SK-N-SH (cell line): ENCODE measurements at regions not wholly inside any gene's neighbourhood (a gene's known extent, or its start where the extent isn't known, plus 50 kb on each side); places are given as distances from the start of the nearest gene placed in this dataset.
A peak's percentile ranks its signal among the peaks of the same experiment; 100 is the strongest.

ENCODE experiments used
- EP300 ChIP-seq, 2 experiments: IDR thresholded peaks; 2 replicates each; pipeline versions ENCODE4 v1.4.0 to v1.6.1; 2012; ENCODE audit warnings: borderline replicate concordance in 1 of 2, low read depth in 1 of 2, low read length in 1 of 2
- GABPA ChIP-seq: IDR thresholded peaks from 2 replicates; pipeline ENCODE4 v1.4.0; 2012; ENCODE audit warnings: low read depth, mild to moderate bottlenecking
- GATA2 ChIP-seq: sonication (generic); formaldehyde crosslinking; IDR thresholded peaks from 2 replicates; pipeline ENCODE4 v1.5.0; 2020; ENCODE audit warnings: mild to moderate bottlenecking, missing genetic modification reagents
- POLR2AphosphoS5 ChIP-seq: IDR thresholded peaks from 2 replicates; pipeline ENCODE4 v1.6.1; 2012; ENCODE audit warnings: low read depth, low read length
- RAD21 ChIP-seq: IDR thresholded peaks from 2 replicates; pipeline ENCODE4 v1.6.1; 2012; ENCODE audit warnings: mild to moderate bottlenecking, low read length
- SMC3 ChIP-seq: IDR thresholded peaks from 2 replicates; pipeline ENCODE4 v1.6.1; 2012; ENCODE audit warnings: low read depth, low read length, improper control_type of control experiment
- TEAD4 ChIP-seq: IDR thresholded peaks from 2 replicates; pipeline ENCODE4 v1.4.0; 2012; ENCODE audit warnings: mild to moderate bottlenecking, borderline replicate concordance; ENCODE audit not compliant: insufficient read depth
- YY1 ChIP-seq: IDR thresholded peaks from 2 replicates; pipeline ENCODE4 v1.4.0; 2012; ENCODE audit warnings: low read depth, mild to moderate bottlenecking
- TF ChIP-seq, protein P1 (sequence below): fragments of 200-600 bp; sonication (generic); IDR thresholded peaks from 2 replicates; pipeline ENCODE4 v1.6.1; 2017; ENCODE audit warnings: antibody characterized with exemption, mild to moderate bottlenecking, moderate library complexity
- TF ChIP-seq, protein P2 (sequence below): IDR thresholded peaks from 2 replicates; pipeline ENCODE4 v1.6.1; 2012; ENCODE audit warnings: mild to moderate bottlenecking, low read depth, low read length, moderate library complexity
- TF ChIP-seq, protein P3 (sequence below): fragments of 150-350 bp; IDR thresholded peaks from 2 replicates; pipeline ENCODE4 v1.6.1; 2017; ENCODE audit warnings: antibody characterized with exemption, low read length, low read depth, borderline replicate concordance
- TF ChIP-seq, protein P4 (sequence below): IDR thresholded peaks from 2 replicates; pipeline ENCODE4 v1.4.0; 2012; ENCODE audit warnings: low read depth
- TF ChIP-seq, protein P5 (sequence below): IDR thresholded peaks from 2 replicates; pipeline ENCODE4 v1.4.0; 2012; ENCODE audit warnings: low read depth, borderline replicate concordance

DNA sequence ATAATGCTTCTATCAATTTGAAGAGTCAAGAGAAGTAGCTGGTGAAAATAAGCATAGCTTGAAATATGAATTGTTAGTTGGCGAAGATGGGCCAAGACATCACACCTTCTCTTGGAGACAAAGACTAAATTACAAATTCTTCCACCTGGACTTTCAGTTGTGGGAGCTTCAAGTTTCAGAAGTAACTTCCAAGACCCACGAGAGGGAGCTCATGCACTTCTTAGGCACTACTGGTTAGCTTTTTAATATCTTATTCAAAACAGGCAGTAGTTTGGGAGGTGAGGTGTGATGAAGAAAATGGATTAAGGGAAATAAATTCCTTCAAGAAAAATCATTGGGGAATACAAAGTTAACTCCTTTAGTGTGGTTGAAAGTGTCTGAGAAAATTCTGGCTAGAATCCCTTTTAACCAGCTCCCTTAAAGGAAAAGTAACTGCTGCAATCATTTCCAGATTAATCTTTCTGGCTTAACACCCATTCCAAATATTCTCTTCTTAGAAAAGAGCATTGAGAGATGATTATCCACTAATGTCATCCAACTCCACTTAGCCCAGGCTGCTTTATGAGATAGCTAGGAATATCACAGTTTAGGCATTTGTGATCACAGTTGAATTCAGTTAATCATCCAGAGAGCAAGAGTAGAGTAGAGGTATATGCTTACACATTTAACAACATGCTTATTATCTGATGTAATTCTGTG lies 139.5 kb upstream of the DMRTA1 start:
- no peak for TF ChIP-seq GABPA
- TF ChIP-seq, protein P1, sequence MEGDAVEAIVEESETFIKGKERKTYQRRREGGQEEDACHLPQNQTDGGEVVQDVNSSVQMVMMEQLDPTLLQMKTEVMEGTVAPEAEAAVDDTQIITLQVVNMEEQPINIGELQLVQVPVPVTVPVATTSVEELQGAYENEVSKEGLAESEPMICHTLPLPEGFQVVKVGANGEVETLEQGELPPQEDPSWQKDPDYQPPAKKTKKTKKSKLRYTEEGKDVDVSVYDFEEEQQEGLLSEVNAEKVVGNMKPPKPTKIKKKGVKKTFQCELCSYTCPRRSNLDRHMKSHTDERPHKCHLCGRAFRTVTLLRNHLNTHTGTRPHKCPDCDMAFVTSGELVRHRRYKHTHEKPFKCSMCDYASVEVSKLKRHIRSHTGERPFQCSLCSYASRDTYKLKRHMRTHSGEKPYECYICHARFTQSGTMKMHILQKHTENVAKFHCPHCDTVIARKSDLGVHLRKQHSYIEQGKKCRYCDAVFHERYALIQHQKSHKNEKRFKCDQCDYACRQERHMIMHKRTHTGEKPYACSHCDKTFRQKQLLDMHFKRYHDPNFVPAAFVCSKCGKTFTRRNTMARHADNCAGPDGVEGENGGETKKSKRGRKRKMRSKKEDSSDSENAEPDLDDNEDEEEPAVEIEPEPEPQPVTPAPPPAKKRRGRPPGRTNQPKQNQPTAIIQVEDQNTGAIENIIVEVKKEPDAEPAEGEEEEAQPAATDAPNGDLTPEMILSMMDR, result peak; percentile 64
- TF ChIP-seq YY1, result no peak
- TF ChIP-seq POLR2AphosphoS5, result no peak
- TF ChIP-seq, protein P2, sequence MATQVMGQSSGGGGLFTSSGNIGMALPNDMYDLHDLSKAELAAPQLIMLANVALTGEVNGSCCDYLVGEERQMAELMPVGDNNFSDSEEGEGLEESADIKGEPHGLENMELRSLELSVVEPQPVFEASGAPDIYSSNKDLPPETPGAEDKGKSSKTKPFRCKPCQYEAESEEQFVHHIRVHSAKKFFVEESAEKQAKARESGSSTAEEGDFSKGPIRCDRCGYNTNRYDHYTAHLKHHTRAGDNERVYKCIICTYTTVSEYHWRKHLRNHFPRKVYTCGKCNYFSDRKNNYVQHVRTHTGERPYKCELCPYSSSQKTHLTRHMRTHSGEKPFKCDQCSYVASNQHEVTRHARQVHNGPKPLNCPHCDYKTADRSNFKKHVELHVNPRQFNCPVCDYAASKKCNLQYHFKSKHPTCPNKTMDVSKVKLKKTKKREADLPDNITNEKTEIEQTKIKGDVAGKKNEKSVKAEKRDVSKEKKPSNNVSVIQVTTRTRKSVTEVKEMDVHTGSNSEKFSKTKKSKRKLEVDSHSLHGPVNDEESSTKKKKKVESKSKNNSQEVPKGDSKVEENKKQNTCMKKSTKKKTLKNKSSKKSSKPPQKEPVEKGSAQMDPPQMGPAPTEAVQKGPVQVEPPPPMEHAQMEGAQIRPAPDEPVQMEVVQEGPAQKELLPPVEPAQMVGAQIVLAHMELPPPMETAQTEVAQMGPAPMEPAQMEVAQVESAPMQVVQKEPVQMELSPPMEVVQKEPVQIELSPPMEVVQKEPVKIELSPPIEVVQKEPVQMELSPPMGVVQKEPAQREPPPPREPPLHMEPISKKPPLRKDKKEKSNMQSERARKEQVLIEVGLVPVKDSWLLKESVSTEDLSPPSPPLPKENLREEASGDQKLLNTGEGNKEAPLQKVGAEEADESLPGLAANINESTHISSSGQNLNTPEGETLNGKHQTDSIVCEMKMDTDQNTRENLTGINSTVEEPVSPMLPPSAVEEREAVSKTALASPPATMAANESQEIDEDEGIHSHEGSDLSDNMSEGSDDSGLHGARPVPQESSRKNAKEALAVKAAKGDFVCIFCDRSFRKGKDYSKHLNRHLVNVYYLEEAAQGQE, result no peak
- TF ChIP-seq GATA2, result no peak
- no peak for TF ChIP-seq EP300 (IDR thresholded peaks at IDR 0.05; ENCODE audit: borderline replicate concordance in 1 of 2, low read depth in 1 of 2, low read length in 1 of 2)
- TF ChIP-seq TEAD4, result no peak
- TF ChIP-seq, protein P3, sequence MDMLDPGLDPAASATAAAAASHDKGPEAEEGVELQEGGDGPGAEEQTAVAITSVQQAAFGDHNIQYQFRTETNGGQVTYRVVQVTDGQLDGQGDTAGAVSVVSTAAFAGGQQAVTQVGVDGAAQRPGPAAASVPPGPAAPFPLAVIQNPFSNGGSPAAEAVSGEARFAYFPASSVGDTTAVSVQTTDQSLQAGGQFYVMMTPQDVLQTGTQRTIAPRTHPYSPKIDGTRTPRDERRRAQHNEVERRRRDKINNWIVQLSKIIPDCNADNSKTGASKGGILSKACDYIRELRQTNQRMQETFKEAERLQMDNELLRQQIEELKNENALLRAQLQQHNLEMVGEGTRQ, result no peak
- peak; percentile 62 for TF ChIP-seq RAD21
- TF ChIP-seq, protein P4, sequence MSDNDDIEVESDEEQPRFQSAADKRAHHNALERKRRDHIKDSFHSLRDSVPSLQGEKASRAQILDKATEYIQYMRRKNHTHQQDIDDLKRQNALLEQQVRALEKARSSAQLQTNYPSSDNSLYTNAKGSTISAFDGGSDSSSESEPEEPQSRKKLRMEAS, result no peak
- TF ChIP-seq SMC3, result peak; percentile 29; the same call in 1 of the 2 replicates
- TF ChIP-seq, protein P5, sequence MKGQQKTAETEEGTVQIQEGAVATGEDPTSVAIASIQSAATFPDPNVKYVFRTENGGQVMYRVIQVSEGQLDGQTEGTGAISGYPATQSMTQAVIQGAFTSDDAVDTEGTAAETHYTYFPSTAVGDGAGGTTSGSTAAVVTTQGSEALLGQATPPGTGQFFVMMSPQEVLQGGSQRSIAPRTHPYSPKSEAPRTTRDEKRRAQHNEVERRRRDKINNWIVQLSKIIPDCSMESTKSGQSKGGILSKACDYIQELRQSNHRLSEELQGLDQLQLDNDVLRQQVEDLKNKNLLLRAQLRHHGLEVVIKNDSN, result no peak
